NCI-H345 (cell line): ENCODE measurements at regions not wholly inside any gene's neighbourhood (a gene's known extent, or its start where the extent isn't known, plus 50 kb on each side); places are given as distances from the start of the nearest gene placed in this dataset.

Experiments used
- DNase-seq: peaks from one replicate; lab custom pipeline; 2025; lab: John Stamatoyannopoulos, UW

GRCh38 chr9:115209601-115210306 is 91.8 kb upstream of the TNC start:
- no peak for DNase-seq

GRCh38 chr9:115210699-115211098 is 92.7 kb upstream of the TNC start:
- DNase-seq = no peak

GRCh38 chr9:115211413-115212124 is 93.6 kb upstream of the TNC start:
- no peak for DNase-seq

GRCh38 chr9:115212125-115212605 is 94.2 kb upstream of the TNC start:
- DNase-seq = no peak

GRCh38 chr9:115212832-115213231 is 94.9 kb upstream of the TNC start:
- DNase-seq = no peak

GRCh38 chr9:115213818-115214334 is 95.9 kb upstream of the TNC start:
- peak; percentile 22 for DNase-seq

- DNase-seq = no peak
Measured at GRCh38 chr9:115216873-115217272, 98.9 kb upstream of the TNC start.

GRCh38 chr9:115220319-115221005 is 102.5 kb upstream of the TNC start:
- peak; percentile 79 for DNase-seq

- DNase-seq = no peak
Measured at GRCh38 chr9:115223471-115223870, 105.5 kb upstream of the TNC start.

GRCh38 chr9:115225459-115226116 is 107.6 kb upstream of the TNC start:
- DNase-seq = no peak

GRCh38 chr9:115226152-115226551 is 108.2 kb upstream of the TNC start:
- no peak for DNase-seq

GRCh38 chr9:115229496-115229895 is 111.5 kb upstream of the TNC start:
- no peak for DNase-seq

- DNase-seq = no peak
Measured at GRCh38 chr9:115230924-115231515, 113.1 kb upstream of the TNC start.

- DNase-seq = no peak
Measured at GRCh38 chr9:115232181-115232774, 114.3 kb upstream of the TNC start.

- DNase-seq = no peak
Measured at GRCh38 chr9:115234094-115234493, 116.1 kb upstream of the TNC start.

GRCh38 chr9:115235221-115235620 is 117.3 kb upstream of the TNC start:
- no peak for DNase-seq

- no peak for DNase-seq
Measured at GRCh38 chr9:115237385-115237998, 119.5 kb upstream of the TNC start.

GRCh38 chr9:115240676-115241075 is 122.7 kb upstream of the TNC start:
- DNase-seq = no peak

GRCh38 chr9:115241641-115242040 is 123.7 kb upstream of the TNC start:
- DNase-seq = no peak

- no peak for DNase-seq
Measured at GRCh38 chr9:115249488-115249887, 131.5 kb upstream of the TNC start.

- no peak for DNase-seq
Measured at GRCh38 chr9:115250621-115251032, 132.7 kb upstream of the TNC start.
